ENCODE measurements at regions not wholly inside any gene's neighbourhood (a gene's known extent, or its start where the extent isn't known, plus 50 kb on each side); places are given as distances from the start of the nearest gene placed in this dataset.

DNA sequence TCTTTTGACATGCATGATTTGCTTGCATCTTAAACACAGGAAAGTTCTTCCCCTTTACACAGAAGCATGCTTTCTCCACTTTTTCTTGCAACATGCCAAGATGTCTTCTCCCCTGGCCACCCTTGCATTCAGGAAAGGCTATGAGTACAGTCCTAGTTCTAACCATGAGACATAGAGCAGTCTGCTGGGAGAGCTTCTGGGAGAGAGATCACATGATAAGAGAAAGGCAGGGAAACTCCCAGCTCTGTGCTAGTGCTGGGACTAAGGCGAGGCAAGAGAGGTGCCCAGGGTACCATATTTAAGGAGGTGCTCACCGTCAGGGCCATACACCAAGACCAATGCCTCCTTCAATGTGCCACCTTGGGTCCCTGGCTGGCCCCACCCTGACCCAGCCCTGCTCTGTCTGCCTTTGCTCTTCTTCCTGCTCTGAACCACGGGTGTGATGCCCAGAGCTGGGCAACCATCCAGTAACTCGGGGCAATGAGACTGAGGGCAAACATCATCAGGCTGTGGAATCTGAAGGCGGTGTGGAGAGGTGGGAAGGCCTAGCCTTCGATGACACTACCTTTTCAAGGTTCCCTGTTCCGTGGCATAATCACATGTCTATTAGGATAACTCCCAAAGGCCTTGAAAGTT, 77.4 kb upstream of the PRR20G start:
- no peak overlapping the region for H2AFZ ChIP-seq (ENCODE audit: low read depth)
- no peaks in the 10 kb centered on the region for H3K79me2 ChIP-seq (ENCODE audit: insufficient read depth, low read depth)
- H3K4me2 ChIP-seq: no peak overlapping the region
- TF ChIP-seq, protein P1, sequence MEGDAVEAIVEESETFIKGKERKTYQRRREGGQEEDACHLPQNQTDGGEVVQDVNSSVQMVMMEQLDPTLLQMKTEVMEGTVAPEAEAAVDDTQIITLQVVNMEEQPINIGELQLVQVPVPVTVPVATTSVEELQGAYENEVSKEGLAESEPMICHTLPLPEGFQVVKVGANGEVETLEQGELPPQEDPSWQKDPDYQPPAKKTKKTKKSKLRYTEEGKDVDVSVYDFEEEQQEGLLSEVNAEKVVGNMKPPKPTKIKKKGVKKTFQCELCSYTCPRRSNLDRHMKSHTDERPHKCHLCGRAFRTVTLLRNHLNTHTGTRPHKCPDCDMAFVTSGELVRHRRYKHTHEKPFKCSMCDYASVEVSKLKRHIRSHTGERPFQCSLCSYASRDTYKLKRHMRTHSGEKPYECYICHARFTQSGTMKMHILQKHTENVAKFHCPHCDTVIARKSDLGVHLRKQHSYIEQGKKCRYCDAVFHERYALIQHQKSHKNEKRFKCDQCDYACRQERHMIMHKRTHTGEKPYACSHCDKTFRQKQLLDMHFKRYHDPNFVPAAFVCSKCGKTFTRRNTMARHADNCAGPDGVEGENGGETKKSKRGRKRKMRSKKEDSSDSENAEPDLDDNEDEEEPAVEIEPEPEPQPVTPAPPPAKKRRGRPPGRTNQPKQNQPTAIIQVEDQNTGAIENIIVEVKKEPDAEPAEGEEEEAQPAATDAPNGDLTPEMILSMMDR (conservative IDR thresholded peaks at IDR 0.05; ENCODE audit: low read depth, low read length): no peak
- no peaks in the 10 kb centered on the region for H3K36me3 ChIP-seq (ENCODE audit: insufficient read depth)
- H3K27ac ChIP-seq: no peak overlapping the region
- H3K4me3 ChIP-seq (IDR thresholded peaks at IDR 0.05; ENCODE audit: insufficient read depth, low read depth, low read length): no peak overlapping the region
- no peaks in the 10 kb centered on the region for H3K27me3 ChIP-seq (ENCODE audit: insufficient read depth, low read depth)
- H3K9ac ChIP-seq: no peak overlapping the region
- no peaks in the 10 kb centered on the region for H3K4me1 ChIP-seq (ENCODE audit: low read depth, poor library complexity, severe bottlenecking)
- H4K20me1 ChIP-seq (ENCODE audit: insufficient read depth): no peaks in the 10 kb centered on the region

DNA sequence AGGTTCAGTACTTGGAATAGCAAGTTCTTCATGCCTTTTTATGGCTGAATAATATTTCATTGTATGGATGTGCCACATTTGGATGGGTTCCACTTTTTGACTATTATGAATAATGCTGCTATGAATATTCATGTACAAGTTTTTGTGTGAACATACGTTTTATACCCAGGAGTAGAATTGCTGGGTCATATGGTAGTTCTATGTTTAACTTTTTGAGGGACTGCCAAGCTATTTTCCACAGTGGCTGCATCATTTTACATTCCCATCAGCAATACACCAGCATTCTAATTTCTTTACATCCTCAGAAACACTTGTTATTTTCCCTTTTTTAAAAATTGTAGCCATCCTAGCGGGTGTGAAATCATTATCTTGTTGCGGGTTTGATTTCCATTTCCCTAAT, 76.0 kb upstream of the PRR20G start:
- no peak overlapping the region for H3K9ac ChIP-seq
- no peak overlapping the region for H3K4me2 ChIP-seq
- H3K4me3 ChIP-seq (IDR thresholded peaks at IDR 0.05; ENCODE audit: insufficient read depth, low read depth, low read length): no peak overlapping the region
- no peaks in the 10 kb centered on the region for H3K79me2 ChIP-seq (ENCODE audit: insufficient read depth, low read depth)
- no peaks in the 10 kb centered on the region for H4K20me1 ChIP-seq (ENCODE audit: insufficient read depth)
- H3K36me3 ChIP-seq (ENCODE audit: insufficient read depth): no peaks in the 10 kb centered on the region
- H3K27me3 ChIP-seq (ENCODE audit: insufficient read depth, low read depth): no peaks in the 10 kb centered on the region
- H3K4me1 ChIP-seq (ENCODE audit: low read depth, poor library complexity, severe bottlenecking): no peaks in the 10 kb centered on the region
- H2AFZ ChIP-seq (ENCODE audit: low read depth): no peak overlapping the region
- H3K27ac ChIP-seq: no peak overlapping the region
- TF ChIP-seq, protein P1 (conservative IDR thresholded peaks at IDR 0.05; ENCODE audit: low read depth, low read length): no peak

DNA sequence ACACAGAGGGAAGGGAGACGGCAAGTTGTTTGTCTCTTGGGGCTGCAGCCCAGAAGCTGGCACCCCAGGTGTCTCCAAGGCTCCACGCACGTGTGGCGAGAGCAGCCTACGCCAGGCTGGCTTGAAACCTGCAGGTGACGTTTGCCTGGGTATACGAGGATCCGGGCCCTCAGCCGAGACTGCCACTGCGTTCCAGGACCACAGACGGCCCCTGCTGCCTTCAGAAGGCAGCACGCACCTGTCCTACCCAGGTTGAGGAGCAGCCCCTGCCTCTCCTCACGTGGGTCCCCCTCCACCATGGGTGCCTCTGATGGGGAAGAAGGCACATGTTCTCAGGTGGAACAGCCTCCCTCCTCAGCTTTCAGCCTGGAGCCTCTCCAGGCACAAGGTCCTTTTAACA, 75.3 kb upstream of the PRR20G start:
- no peak overlapping the region for H3K4me3 ChIP-seq (IDR thresholded peaks at IDR 0.05; ENCODE audit: insufficient read depth, low read depth, low read length)
- no peaks in the 10 kb centered on the region for H3K27me3 ChIP-seq (ENCODE audit: insufficient read depth, low read depth)
- no peak overlapping the region for H3K9ac ChIP-seq
- H3K36me3 ChIP-seq (ENCODE audit: insufficient read depth): no peaks in the 10 kb centered on the region
- no peak overlapping the region for H3K4me2 ChIP-seq
- no peak overlapping the region for H3K27ac ChIP-seq
- H3K79me2 ChIP-seq (ENCODE audit: insufficient read depth, low read depth): no peaks in the 10 kb centered on the region
- no peaks in the 10 kb centered on the region for H4K20me1 ChIP-seq (ENCODE audit: insufficient read depth)
- no peak overlapping the region for H2AFZ ChIP-seq (ENCODE audit: low read depth)
- no peaks in the 10 kb centered on the region for H3K4me1 ChIP-seq (ENCODE audit: low read depth, poor library complexity, severe bottlenecking)
- TF ChIP-seq, protein P1 (conservative IDR thresholded peaks at IDR 0.05; ENCODE audit: low read depth, low read length): no peak

DNA sequence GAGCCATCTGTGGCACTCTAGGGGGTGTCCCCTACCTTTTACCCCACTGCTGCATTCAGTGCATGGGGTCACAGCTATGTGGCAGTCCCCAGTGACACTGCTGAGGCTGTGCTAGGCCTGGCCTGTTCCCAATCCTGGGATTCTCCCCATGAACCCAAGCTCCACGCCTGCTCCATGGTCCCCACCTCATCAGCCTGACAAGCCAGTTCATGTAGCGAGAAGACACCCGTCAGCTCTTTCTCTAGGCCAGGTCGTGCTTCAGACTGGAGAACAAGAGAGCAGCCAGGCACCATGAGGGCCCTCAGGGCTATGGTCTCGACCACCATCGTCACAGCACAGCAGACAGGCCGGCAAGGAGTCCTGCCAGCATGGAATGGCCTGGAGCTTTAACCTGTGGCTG, 72.8 kb upstream of the PRR20G start:
- Histone ChIP-seq H4K20me1 (ENCODE audit: insufficient read depth) (no peaks in the 10 kb centered on the region), H3K4me3 (IDR thresholded peaks at IDR 0.05; ENCODE audit: insufficient read depth, low read depth, low read length) (no peak overlapping the region), H3K36me3 (ENCODE audit: insufficient read depth) (no peaks in the 10 kb centered on the region), H3K27me3 (ENCODE audit: insufficient read depth, low read depth) (no peaks in the 10 kb centered on the region), H3K79me2 (ENCODE audit: insufficient read depth, low read depth) (no peaks in the 10 kb centered on the region), H2AFZ (ENCODE audit: low read depth) (no peak overlapping the region), H3K27ac (no peak overlapping the region), H3K4me2 (no peak overlapping the region), H3K9ac (no peak overlapping the region), H3K4me1 (ENCODE audit: low read depth, poor library complexity, severe bottlenecking) (no peaks in the 10 kb centered on the region)
- TF ChIP-seq, protein P1 (conservative IDR thresholded peaks at IDR 0.05; ENCODE audit: low read depth, low read length): no peak
